Tibial nerve (tissue), 4 donors: ENCODE measurements at regions not wholly inside any gene's neighbourhood (a gene's known extent, or its start where the extent isn't known, plus 50 kb on each side); places are given as distances from the start of the nearest gene placed in this dataset.

Experiments used
- DNase-seq, 2 donors: peaks; one replicate each; pipeline ENCODE4 v3.0.0-alpha.2; 2019; ENCODE audit warnings: low spot score in 2 of 2
- H3K27ac ChIP-seq, 4 donors: fragments of 200-600 bp; sonication (generic) in 3 of 4; one replicate each; pipeline ENCODE4 v1.5.1; 2017 to 2019; ENCODE audit warnings: mild to moderate bottlenecking in 1 of 4
- H3K27me3 ChIP-seq, 2 donors: fragments of 200-600 bp; sonication (generic) in 1 of 2; one replicate each; pipeline versions ENCODE4 v1.5.1 to v1.6.0; 2017 to 2019
- H3K36me3 ChIP-seq, 3 donors: fragments of 200-600 bp; sonication (generic); one replicate each; pipeline ENCODE4 v1.5.1; 2018 to 2019
- H3K4me1 ChIP-seq, 4 donors: fragments of 200-600 bp; sonication (generic) in 3 of 4; one replicate each; pipeline ENCODE4 v1.5.1; 2017 to 2019
- H3K4me3 ChIP-seq, 4 donors: fragments of 200-600 bp; sonication (generic) in 3 of 4; one replicate each; pipeline ENCODE4 v1.5.1; 2017 to 2019; ENCODE audit warnings: mild to moderate bottlenecking in 1 of 4, moderate library complexity in 1 of 4
- H3K9me3 ChIP-seq, 4 donors: fragments of 200-600 bp; sonication (generic) in 3 of 4; one replicate each; pipeline ENCODE4 v1.5.1; 2017 to 2019
- EP300 ChIP-seq, 2 donors: sonication (generic); formaldehyde crosslinking; IDR thresholded peaks; one replicate each; pipeline ENCODE4 v1.6.1; 2017; ENCODE audit warnings: antibody characterized with exemption in 2 of 2, mild to moderate bottlenecking in 1 of 2
- POLR2A ChIP-seq, 2 donors: fragments of 450-650 bp; IDR thresholded peaks; one replicate each; pipeline ENCODE4 v1.6.1; 2017; ENCODE audit warnings: antibody characterized with exemption in 2 of 2, mild to moderate bottlenecking in 2 of 2, moderate library complexity in 2 of 2
- WGBS, 2 donors: methylation state at CpG; one replicate each; pipeline ENCODE4 v1.1.5; 2018; 5-methylcytosine and 5-hydroxymethylcytosine counted together
- TF ChIP-seq, protein P1 (sequence below), 5 experiments: fragments of 200-600 bp in 3 of 5; fragments of 450-650 bp in 2 of 5; sonication (generic) in 3 of 5; IDR thresholded peaks; one replicate each; pipeline ENCODE4 v1.5.1; 2016 to 2019; ENCODE audit warnings: antibody characterized with exemption in 5 of 5, mild to moderate bottlenecking in 3 of 5, moderate library complexity in 2 of 5

DNA sequence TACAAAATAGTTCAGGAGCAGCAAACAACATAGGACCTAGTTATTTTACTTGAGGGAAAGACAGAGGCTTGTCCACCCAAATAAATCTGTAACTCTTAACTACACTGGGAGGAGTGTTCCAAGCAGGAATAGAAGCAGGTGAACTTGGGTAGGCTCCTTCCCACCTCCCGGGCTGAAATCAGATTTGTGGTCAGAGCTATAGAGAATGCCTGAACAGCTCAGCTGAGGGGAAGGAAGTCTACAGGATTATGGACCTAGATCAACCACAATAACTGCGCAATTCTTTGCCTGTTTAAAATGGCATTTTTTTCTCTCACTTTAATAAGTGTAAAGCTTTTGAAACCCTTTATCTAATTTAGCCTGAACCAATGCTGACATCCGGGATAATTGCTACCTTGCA is 73.5 kb upstream of the IRS2 start:
- WGBS, 2 donors = 85 to 91% methylated on average over 3 of the region's 3 CpGs
- Histone ChIP-seq H3K4me1 (no peaks in the 10 kb centered on the region), H3K9me3 (no peaks in the 10 kb centered on the region), H3K4me3 (no peak overlapping the region), H3K36me3 (no peaks in the 10 kb centered on the region), H3K27me3 (peaks cover 0 to 6% of the 10 kb centered on the region in 2 donors), H3K27ac (no peak overlapping the region)
- no peak for TF ChIP-seq EP300 (IDR thresholded peaks at IDR 0.05)
- TF ChIP-seq, protein P1, sequence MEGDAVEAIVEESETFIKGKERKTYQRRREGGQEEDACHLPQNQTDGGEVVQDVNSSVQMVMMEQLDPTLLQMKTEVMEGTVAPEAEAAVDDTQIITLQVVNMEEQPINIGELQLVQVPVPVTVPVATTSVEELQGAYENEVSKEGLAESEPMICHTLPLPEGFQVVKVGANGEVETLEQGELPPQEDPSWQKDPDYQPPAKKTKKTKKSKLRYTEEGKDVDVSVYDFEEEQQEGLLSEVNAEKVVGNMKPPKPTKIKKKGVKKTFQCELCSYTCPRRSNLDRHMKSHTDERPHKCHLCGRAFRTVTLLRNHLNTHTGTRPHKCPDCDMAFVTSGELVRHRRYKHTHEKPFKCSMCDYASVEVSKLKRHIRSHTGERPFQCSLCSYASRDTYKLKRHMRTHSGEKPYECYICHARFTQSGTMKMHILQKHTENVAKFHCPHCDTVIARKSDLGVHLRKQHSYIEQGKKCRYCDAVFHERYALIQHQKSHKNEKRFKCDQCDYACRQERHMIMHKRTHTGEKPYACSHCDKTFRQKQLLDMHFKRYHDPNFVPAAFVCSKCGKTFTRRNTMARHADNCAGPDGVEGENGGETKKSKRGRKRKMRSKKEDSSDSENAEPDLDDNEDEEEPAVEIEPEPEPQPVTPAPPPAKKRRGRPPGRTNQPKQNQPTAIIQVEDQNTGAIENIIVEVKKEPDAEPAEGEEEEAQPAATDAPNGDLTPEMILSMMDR (IDR thresholded peaks at IDR 0.05) = no peak
- no peak for TF ChIP-seq POLR2A (IDR thresholded peaks at IDR 0.05)
- no peak for DNase-seq

DNA sequence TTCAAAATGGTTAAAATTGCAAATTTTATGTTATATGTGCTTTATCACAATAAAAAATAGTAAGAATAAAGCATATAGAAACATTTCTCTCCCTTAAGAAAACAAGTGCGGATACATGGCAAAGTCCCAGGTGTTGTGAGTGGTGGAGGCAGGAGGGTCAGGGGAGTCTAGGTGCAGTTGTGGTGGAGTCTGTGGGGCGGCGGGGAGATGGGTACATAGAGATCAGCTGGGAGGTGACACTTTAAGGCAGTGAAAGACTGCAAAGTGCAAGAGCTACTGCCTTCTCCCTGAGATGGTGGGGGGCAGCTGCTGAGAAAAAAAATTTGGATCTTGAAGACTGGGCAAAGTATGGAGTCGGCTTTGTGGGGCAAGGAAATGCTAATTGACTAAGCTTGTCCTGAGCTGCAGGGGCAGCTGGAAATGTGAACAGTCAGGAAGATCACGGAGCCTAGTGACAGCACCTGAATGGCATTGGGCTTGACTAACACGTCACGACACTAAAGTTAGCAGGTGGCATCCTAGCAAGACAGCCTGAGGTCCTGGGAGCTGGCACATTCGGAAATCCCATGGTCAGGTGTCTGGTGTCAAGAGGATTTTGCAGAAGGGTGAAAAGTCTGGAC is 72.9 kb upstream of the IRS2 start:
- no peak for DNase-seq
- Histone ChIP-seq H3K27me3 (peaks cover 0 to 6% of the 10 kb centered on the region in 2 donors), H3K4me3 (no peak overlapping the region), H3K9me3 (no peaks in the 10 kb centered on the region), H3K27ac (no peak overlapping the region), H3K36me3 (no peaks in the 10 kb centered on the region), H3K4me1 (no peaks in the 10 kb centered on the region)
- TF ChIP-seq, protein P1 (IDR thresholded peaks at IDR 0.05) = no peak
- no peak for TF ChIP-seq EP300 (IDR thresholded peaks at IDR 0.05)
- TF ChIP-seq POLR2A (IDR thresholded peaks at IDR 0.05) = no peak
- 81 to 82% methylated on average over 8 of the region's 8 CpGs for WGBS, 2 donors

DNA sequence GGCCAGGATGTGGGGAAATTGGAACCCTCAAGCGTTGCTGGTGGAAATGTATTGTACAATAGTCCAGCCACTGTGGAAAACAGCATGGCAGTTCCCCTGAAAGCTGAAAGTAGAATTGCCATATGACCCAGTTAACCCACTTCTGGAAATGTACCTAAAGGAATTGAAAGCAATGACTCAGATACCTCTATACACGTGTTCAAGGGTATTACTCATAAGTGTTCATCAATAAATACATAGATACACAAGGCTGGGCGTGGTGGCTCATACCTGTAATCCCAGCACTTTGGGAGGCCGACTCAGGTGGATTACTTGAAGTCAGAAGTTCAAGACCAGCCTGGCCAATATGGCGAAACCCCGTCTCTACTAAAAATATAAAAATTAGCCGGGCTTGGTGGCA is 71.9 kb upstream of the IRS2 start:
- Histone ChIP-seq H3K9me3 (no peaks in the 10 kb centered on the region), H3K27me3 (peaks cover 0 to 6% of the 10 kb centered on the region in 2 donors), H3K27ac (no peak overlapping the region), H3K36me3 (no peaks in the 10 kb centered on the region), H3K4me3 (no peak overlapping the region), H3K4me1 (no peaks in the 10 kb centered on the region)
- WGBS, 2 donors = 79 to 85% methylated on average over 7 of the region's 7 CpGs
- no peak for DNase-seq
- TF ChIP-seq, protein P1 (IDR thresholded peaks at IDR 0.05) = no peak
- TF ChIP-seq POLR2A (IDR thresholded peaks at IDR 0.05) (no peak), EP300 (IDR thresholded peaks at IDR 0.05) (no peak)

DNA sequence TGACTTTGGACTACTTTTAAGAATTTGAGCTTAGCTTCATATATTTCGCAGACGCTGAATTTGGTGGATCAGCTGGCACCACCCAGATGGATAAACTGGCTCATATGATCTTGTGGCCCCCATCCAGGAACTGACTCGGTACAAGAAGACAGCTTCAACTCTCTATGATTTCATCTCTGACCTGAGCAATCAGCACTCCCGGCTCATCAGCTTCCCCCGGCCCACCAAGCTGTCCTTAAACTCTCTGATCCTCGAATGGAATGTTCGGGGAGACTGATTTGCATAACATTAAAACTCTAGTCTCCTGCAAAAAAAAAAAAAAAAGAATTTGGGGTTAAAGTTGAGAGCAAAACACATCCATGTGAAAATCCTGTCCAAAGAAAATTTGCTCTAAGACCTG is 71.4 kb upstream of the IRS2 start:
- no peak for DNase-seq
- Histone ChIP-seq H3K27me3 (peaks cover 0 to 6% of the 10 kb centered on the region in 2 donors), H3K4me3 (no peak overlapping the region), H3K9me3 (no peaks in the 10 kb centered on the region), H3K36me3 (no peaks in the 10 kb centered on the region), H3K4me1 (no peaks in the 10 kb centered on the region), H3K27ac (no peak overlapping the region)
- WGBS, 2 donors = 47 to 67% methylated on average over 7 of the region's 7 CpGs
- TF ChIP-seq EP300 (IDR thresholded peaks at IDR 0.05) (no peak), POLR2A (IDR thresholded peaks at IDR 0.05) (no peak)
- TF ChIP-seq, protein P1 (IDR thresholded peaks at IDR 0.05) = no peak

DNA sequence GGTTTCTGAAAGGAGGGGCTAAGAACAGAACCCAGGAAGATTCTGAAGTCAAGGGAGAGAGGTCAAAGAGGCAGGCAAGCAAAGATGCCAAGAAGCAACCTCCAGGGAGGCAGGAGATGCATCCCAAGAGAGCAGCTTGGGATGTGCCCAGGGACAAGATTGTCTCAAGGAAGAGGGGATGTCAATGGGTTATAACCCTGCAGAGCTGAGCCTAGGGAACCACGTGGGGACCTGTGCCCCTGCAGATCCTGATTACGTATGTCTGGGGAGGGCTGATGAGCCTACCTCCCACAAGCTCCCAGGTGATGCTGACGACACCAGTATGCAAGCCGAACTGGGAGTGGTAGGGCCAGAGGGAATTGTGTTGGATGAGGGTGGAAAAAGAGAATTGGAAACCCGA is 70.9 kb upstream of the IRS2 start:
- no peak for DNase-seq
- H3K4me3 ChIP-seq = no peak overlapping the region
- no peak overlapping the region for H3K27ac ChIP-seq
- H3K36me3 ChIP-seq = no peaks in the 10 kb centered on the region
- H3K4me1 ChIP-seq = no peaks in the 10 kb centered on the region
- WGBS, 2 donors = 57% methylated on average over 5 of the region's 5 CpGs
- H3K9me3 ChIP-seq = no peaks in the 10 kb centered on the region
- TF ChIP-seq, protein P1 (IDR thresholded peaks at IDR 0.05) = no peak
- TF ChIP-seq POLR2A (IDR thresholded peaks at IDR 0.05) = no peak
- TF ChIP-seq EP300 (IDR thresholded peaks at IDR 0.05) = no peak
- peaks cover 0 to 6% of the 10 kb centered on the region in 2 donors for H3K27me3 ChIP-seq
